ENCODE measurements at regions not wholly inside any gene's neighbourhood (a gene's known extent, or its start where the extent isn't known, plus 50 kb on each side); places are given as distances from the start of the nearest gene placed in this dataset.
"Not testable (repeated sequence)": the region's sequence is repeated elsewhere in the genome, so short reads cannot be mapped to it uniquely, and the experiment has no call there.

GRCh38 chr11:3443700-3444419 lies 64.9 kb upstream of the ZNF195 start:
- not testable (repeated sequence) for TF ChIP-seq EZH2 (IDR thresholded peaks at IDR 0.05); POLR2AphosphoS5 (IDR thresholded peaks at IDR 0.05; ENCODE audit: borderline replicate concordance, low read depth, low read length)
